HepG2 (cell line): ENCODE measurements at regions not wholly inside any gene's neighbourhood (a gene's known extent, or its start where the extent isn't known, plus 50 kb on each side); places are given as distances from the start of the nearest gene placed in this dataset.

Experiments used
- ATAC-seq: fragments of 200-7000 bp; cut with Tn5 transposase; 3 replicates; pipeline ENCODE4 v1.9.1; 2020; ENCODE audit warnings: mild to moderate bottlenecking, moderate library complexity
- BruUV-seq: library from RNA; stranded (reverse); fragments of 400-500 nt; replicated peaks from 2 replicates; lab custom pipeline; 2021; lab: Mats Ljungman, UMichigan
- CTCF ChIA-PET: fragments of 300-600 bp; formaldehyde crosslinking; extraction: SDS; loops from one replicate; lab custom pipeline; 2021; ENCODE audit warnings: low total read pairs, inconsistent platforms, low intra/inter-chr PET ratio; lab: Yijun Ruan, JAX
- POLR2A ChIA-PET: fragments of 350-600 bp; sonication (Branson Sonifier 250); formaldehyde crosslinking; loops from one replicate; lab custom pipeline; 2020; ENCODE audit warnings: antibody characterized with exemption, inconsistent platforms; lab: Yijun Ruan, JAX
- DNase-seq: peaks from one replicate; pipeline ENCODE4 v3.0.0-alpha.2; 2015; ENCODE audit warnings: low spot score
- FAIRE-seq: peaks from 3 replicates; lab custom pipeline; 2011; peaks lifted over from hg19 to GRCh38; lab: Jason Lieb, UNC
- H2AFZ ChIP-seq: one replicate; pipeline ENCODE4 v1.6.1; 2011; ENCODE audit warnings: low read length, inconsistent platforms
- H3K27ac ChIP-seq: fragments of 300-600 bp; 3 replicates; pipeline ENCODE4 v1.8.0; 2011; ENCODE audit warnings: mixed run types, mild to moderate bottlenecking, mixed read lengths, low read length, inconsistent platforms; ENCODE audit not compliant: insufficient read depth; ENCODE audit errors: extremely low read length
- H3K27me3 ChIP-seq, 2 experiments: fragments of 200-600 bp in 1 of 2; 2 replicates in 1 of 2; 3 replicates in 1 of 2; pipeline versions ENCODE4 v1.6.0 to v1.8.0; 2011; ENCODE audit warnings: low read length in 2 of 2, mild to moderate bottlenecking in 2 of 2, moderate library complexity in 2 of 2, inconsistent platforms in 1 of 2; ENCODE audit not compliant: insufficient read depth in 2 of 2, control insufficient read depth in 1 of 2
- H3K36me3 ChIP-seq, 2 experiments: fragments of 200-600 bp in 1 of 2; replicated peaks in 1 of 2; 2 replicates in 1 of 2; 3 replicates in 1 of 2; pipeline versions ENCODE4 v1.5.1 to v1.8.0; 2011; ENCODE audit warnings: low read length in 2 of 2, inconsistent platforms in 1 of 2; ENCODE audit not compliant: insufficient read depth in 2 of 2, control insufficient read depth in 1 of 2
- H3K4me1 ChIP-seq: 2 replicates; pipeline ENCODE4 v1.5.1; 2012; ENCODE audit warnings: low read length, inconsistent platforms; ENCODE audit not compliant: insufficient read depth
- H3K4me2 ChIP-seq: 2 replicates; pipeline ENCODE4 v1.6.0; 2011; ENCODE audit warnings: low read depth, low read length, inconsistent platforms
- H3K4me3 ChIP-seq, 3 experiments: fragments of 200-600 bp in 1 of 3; sonication (generic), shearing (Covaris generic) in 1 of 3; replicated peaks in 1 of 3; 2 replicates each; pipeline ENCODE4 v1.5.1; 2011 to 2016; ENCODE audit warnings: low read length in 3 of 3, inconsistent platforms in 2 of 3, low read depth in 2 of 3, mild to moderate bottlenecking in 2 of 3, control low read depth in 1 of 3, mixed read lengths in 1 of 3; ENCODE audit not compliant: insufficient read depth in 1 of 3
- H3K79me2 ChIP-seq: one replicate; pipeline ENCODE4 v1.6.1; 2011; ENCODE audit warnings: low read length, inconsistent platforms; ENCODE audit not compliant: insufficient read depth
- H3K9ac ChIP-seq: 2 replicates; pipeline ENCODE4 v1.6.0; 2011; ENCODE audit warnings: mild to moderate bottlenecking, low read depth, low read length, inconsistent platforms; ENCODE audit not compliant: insufficient read depth
- H3K9me3 ChIP-seq: 2 replicates; pipeline ENCODE4 v1.5.1; 2012; ENCODE audit warnings: mild to moderate bottlenecking, low read length
- H4K20me1 ChIP-seq: 2 replicates; pipeline ENCODE4 v1.6.0; 2011; ENCODE audit warnings: inconsistent platforms, mild to moderate bottlenecking, low read length, moderate library complexity; ENCODE audit not compliant: insufficient read depth
- CREM ChIP-seq, 2 experiments: sonication (generic) in 1 of 2; formaldehyde crosslinking in 1 of 2; IDR thresholded peaks; 2 replicates each; pipeline versions ENCODE4 v1.4.0 to v1.6.1; 2016 to 2020; ENCODE audit warnings: antibody characterized with exemption in 1 of 2, mild to moderate bottlenecking in 1 of 2, missing genetic modification reagents in 1 of 2
- JUNB ChIP-seq: sonication (generic); formaldehyde crosslinking; IDR thresholded peaks from 2 replicates; pipeline ENCODE4 v1.8.0; 2022; ENCODE audit warnings: missing genetic modification reagents, mild to moderate bottlenecking, borderline replicate concordance
- MAFK ChIP-seq, 2 experiments: IDR thresholded peaks in 1 of 2; conservative IDR thresholded peaks in 1 of 2; 2 replicates each; pipeline ENCODE4 v1.6.1; 2011; ENCODE audit warnings: improper control_type of control experiment in 2 of 2, low read length in 2 of 2
- NFYC ChIP-seq: IDR thresholded peaks from 2 replicates; pipeline ENCODE4 v1.6.1; 2016; ENCODE audit warnings: missing genetic modification reagents, missing compliant biosample characterization
- SP2 ChIP-seq: sonication (generic); formaldehyde crosslinking; IDR thresholded peaks from 2 replicates; pipeline ENCODE4 v1.5.1; 2020; ENCODE audit warnings: mild to moderate bottlenecking, missing genetic modification reagents
- SPEN ChIP-seq: sonication (generic); formaldehyde crosslinking; IDR thresholded peaks from 2 replicates; pipeline ENCODE4 v1.5.1; 2020; ENCODE audit warnings: low read depth, mild to moderate bottlenecking, missing genetic modification reagents
- ZFP1 ChIP-seq: IDR thresholded peaks from 2 replicates; pipeline ENCODE4 v1.6.1; 2016
- ZNF12 ChIP-seq: sonication (generic); formaldehyde crosslinking; IDR thresholded peaks from 2 replicates; pipeline ENCODE4 v1.5.0; 2020; ENCODE audit warnings: missing genetic modification reagents
- ZNF20 ChIP-seq: sonication (generic); formaldehyde crosslinking; IDR thresholded peaks from 2 replicates; pipeline ENCODE4 v1.4.0; 2020; ENCODE audit warnings: mild to moderate bottlenecking, moderate library complexity, missing genetic modification reagents
- ZNF331 ChIP-seq: sonication (generic); formaldehyde crosslinking; IDR thresholded peaks from 2 replicates; pipeline ENCODE4 v1.4.0; 2020; ENCODE audit warnings: missing genetic modification reagents
- ZNF430 ChIP-seq: sonication (generic); formaldehyde crosslinking; IDR thresholded peaks from 2 replicates; pipeline ENCODE4 v1.9.0; 2021; ENCODE audit warnings: mild to moderate bottlenecking, missing genetic modification reagents
- ZNF569 ChIP-seq: sonication (generic); formaldehyde crosslinking; IDR thresholded peaks from 2 replicates; pipeline ENCODE4 v1.5.0; 2020; ENCODE audit warnings: mild to moderate bottlenecking, missing genetic modification reagents, moderate library complexity, borderline replicate concordance
- WGBS: methylation state at CpG from one replicate; pipeline ENCODE4 v1.1.6; 2017; ENCODE audit warnings: low lambda C conversion rate; 5-methylcytosine and 5-hydroxymethylcytosine counted together
- in situ Hi-C: cut with HindIII; loops from 2 replicates; pipeline ENCODE4 v1.10.0; 2017; ENCODE audit warnings: low pct_unique_long_range_greater_than_20kb; ENCODE audit not compliant: extremely low pct_ligation_motif_present
- intact Hi-C: fragments of 100-400 bp; cut with micrococcal nuclease; formaldehyde crosslinking; loops from one replicate; pipeline ENCODE4 v1.10.0; 2022; ENCODE audit not compliant: unreplicated experiment
- TF ChIP-seq, protein P1 (sequence below): sonication (generic); formaldehyde crosslinking; IDR thresholded peaks from 2 replicates; pipeline ENCODE4 v1.4.0; 2020; ENCODE audit warnings: low read depth, mild to moderate bottlenecking, missing genetic modification reagents
- TF ChIP-seq, protein P2 (sequence below): fragments of 450-650 bp; IDR thresholded peaks from 2 replicates; pipeline ENCODE4 v1.6.1; 2016

DNA sequence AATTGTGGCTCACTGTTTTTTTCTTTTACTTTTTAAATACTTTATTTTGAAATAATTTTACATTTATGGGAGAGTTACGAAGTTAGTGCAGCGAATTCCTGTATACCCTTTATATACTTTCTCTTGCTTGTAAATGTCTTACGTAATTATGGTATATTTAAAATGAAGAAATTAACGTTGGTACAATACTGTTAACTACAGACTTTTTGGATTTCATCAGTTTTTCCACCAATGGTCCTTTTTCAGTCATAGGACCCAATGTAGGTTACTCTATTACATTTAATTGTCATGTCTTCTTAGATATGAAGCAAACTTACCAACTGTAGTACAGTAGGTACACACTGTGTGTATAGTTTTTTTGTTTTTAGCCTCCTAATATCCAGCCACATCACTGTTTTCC, 76.3 kb downstream of the BOLA3 start:
- Histone ChIP-seq H3K4me2 (no peak overlapping the region), H3K27ac (no peak overlapping the region), H3K9ac (no peak overlapping the region), H3K27me3 (no peaks in the 10 kb centered on the region), H4K20me1 (no peaks in the 10 kb centered on the region), H3K4me3 (no peak overlapping the region), H3K79me2 (no peaks in the 10 kb centered on the region), H2AFZ (no peak overlapping the region), H3K4me1 (no peaks in the 10 kb centered on the region), H3K36me3 (peaks cover 0 to 25% of the 10 kb centered on the region in 2 experiments; a peak in 3 of 5 replicates), H3K9me3 (no peaks in the 10 kb centered on the region)
- TF ChIP-seq ZNF12 (CRISPR knock-in tag) (no peak), SPEN (CRISPR knock-in tag) (no peak), ZNF331 (CRISPR knock-in tag) (no peak), MAFK (conservative IDR thresholded peaks at IDR 0.05 in 1 of 2, IDR thresholded peaks at IDR 0.05 in 1 of 2; ENCODE audit: low read length in 2 of 2) (no peak), JUNB (no peak), ZFP1 (no peak), ZNF430 (CRISPR knock-in tag) (no peak), ZNF569 (CRISPR knock-in tag) (no peak), CREM (IDR thresholded peaks at IDR 0.05) (no peak), CREM (CRISPR knock-in tag; IDR thresholded peaks at IDR 0.05) (no peak), NFYC (no peak), ZNF20 (CRISPR knock-in tag) (no peak), SP2 (no peak)
- TF ChIP-seq, protein P1, sequence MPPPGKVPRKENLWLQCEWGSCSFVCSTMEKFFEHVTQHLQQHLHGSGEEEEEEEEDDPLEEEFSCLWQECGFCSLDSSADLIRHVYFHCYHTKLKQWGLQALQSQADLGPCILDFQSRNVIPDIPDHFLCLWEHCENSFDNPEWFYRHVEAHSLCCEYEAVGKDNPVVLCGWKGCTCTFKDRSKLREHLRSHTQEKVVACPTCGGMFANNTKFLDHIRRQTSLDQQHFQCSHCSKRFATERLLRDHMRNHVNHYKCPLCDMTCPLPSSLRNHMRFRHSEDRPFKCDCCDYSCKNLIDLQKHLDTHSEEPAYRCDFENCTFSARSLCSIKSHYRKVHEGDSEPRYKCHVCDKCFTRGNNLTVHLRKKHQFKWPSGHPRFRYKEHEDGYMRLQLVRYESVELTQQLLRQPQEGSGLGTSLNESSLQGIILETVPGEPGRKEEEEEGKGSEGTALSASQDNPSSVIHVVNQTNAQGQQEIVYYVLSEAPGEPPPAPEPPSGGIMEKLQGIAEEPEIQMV (CRISPR knock-in tag) = no peak
- TF ChIP-seq, protein P2, sequence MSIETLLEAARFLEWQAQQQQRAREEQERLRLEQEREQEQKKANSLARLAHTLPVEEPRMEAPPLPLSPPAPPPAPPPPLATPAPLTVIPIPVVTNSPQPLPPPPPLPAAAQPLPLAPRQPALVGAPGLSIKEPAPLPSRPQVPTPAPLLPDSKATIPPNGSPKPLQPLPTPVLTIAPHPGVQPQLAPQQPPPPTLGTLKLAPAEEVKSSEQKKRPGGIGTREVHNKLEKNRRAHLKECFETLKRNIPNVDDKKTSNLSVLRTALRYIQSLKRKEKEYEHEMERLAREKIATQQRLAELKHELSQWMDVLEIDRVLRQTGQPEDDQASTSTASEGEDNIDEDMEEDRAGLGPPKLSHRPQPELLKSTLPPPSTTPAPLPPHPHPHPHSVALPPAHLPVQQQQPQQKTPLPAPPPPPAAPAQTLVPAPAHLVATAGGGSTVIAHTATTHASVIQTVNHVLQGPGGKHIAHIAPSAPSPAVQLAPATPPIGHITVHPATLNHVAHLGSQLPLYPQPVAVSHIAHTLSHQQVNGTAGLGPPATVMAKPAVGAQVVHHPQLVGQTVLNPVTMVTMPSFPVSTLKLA = no peak
- in situ Hi-C loops = no loop called here
- no TSS peak for BruUV-seq
- intact Hi-C loops = no loop called here
- DNase-seq (no peak), FAIRE-seq (no peak), ATAC-seq (no peak)
- POLR2A ChIA-PET = no interaction called here
- WGBS = 97% methylated on average over 4 of the region's 4 CpGs
- CTCF ChIA-PET = no interaction called here
